Spleen (tissue), 7 donors: ENCODE measurements at regions not wholly inside any gene's neighbourhood (a gene's known extent, or its start where the extent isn't known, plus 50 kb on each side); places are given as distances from the start of the nearest gene placed in this dataset.

Source experiments
- POLR2AphosphoS5 ChIP-seq, 3 donors: sonication (generic); formaldehyde crosslinking; IDR thresholded peaks; one replicate each; pipeline ENCODE4 v1.5.1; 2017; ENCODE audit warnings: antibody characterized with exemption in 3 of 3
- TF ChIP-seq, protein P1 (sequence below), 11 experiments: fragments of 200-600 bp in 7 of 11; fragments of 450-650 bp in 4 of 11; sonication (generic) in 4 of 11; IDR thresholded peaks in 8 of 11; conservative IDR thresholded peaks in 3 of 11; 1 replicate in 7 of 11; 2 replicates in 4 of 11; pipeline versions ENCODE4 v1.4.0 to v1.8.0; 2016 to 2021; ENCODE audit warnings: antibody characterized with exemption in 11 of 11, inconsistent platforms in 4 of 11, mild to moderate bottlenecking in 1 of 11
- donor health status: DM: no; HTN: no; CAD: no; lungs with moderate emphysema.
- donor health status: DM: no; HTN: no; CAD: no.
- donor health status: DM: no; HTN: no; CAD: no.

DNA sequence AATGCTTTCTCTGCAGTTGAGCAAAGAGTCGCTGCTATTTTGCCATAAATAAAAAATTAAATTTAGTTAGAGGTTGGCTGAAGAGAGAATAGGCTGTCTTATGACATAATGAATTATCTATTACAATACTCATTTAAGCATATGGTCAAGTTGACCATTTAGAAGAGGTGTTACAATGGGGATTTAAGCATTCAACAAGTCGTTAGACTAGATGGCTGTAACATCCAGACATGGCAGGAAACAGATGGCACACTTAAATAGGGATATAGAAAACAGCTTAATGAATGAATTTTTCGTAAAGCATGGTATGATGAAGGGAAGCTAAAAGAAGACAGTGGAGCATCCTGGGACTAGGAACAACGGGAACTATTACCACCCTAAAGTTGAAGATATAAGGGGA, 160.3 kb upstream of the PTPRD start:
- no peak for TF ChIP-seq POLR2AphosphoS5 (IDR thresholded peaks at IDR 0.05)
- TF ChIP-seq, protein P1, sequence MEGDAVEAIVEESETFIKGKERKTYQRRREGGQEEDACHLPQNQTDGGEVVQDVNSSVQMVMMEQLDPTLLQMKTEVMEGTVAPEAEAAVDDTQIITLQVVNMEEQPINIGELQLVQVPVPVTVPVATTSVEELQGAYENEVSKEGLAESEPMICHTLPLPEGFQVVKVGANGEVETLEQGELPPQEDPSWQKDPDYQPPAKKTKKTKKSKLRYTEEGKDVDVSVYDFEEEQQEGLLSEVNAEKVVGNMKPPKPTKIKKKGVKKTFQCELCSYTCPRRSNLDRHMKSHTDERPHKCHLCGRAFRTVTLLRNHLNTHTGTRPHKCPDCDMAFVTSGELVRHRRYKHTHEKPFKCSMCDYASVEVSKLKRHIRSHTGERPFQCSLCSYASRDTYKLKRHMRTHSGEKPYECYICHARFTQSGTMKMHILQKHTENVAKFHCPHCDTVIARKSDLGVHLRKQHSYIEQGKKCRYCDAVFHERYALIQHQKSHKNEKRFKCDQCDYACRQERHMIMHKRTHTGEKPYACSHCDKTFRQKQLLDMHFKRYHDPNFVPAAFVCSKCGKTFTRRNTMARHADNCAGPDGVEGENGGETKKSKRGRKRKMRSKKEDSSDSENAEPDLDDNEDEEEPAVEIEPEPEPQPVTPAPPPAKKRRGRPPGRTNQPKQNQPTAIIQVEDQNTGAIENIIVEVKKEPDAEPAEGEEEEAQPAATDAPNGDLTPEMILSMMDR (IDR thresholded peaks at IDR 0.05 in 8 of 11, conservative IDR thresholded peaks at IDR 0.05 in 3 of 11) = no peak
